IPS DF 4.7 (cell line): ENCODE measurements at regions not wholly inside any gene's neighbourhood (a gene's known extent, or its start where the extent isn't known, plus 50 kb on each side); places are given as distances from the start of the nearest gene placed in this dataset.

ENCODE experiments used
- DNase-seq: peaks from one replicate; pipeline ENCODE4 v3.0.0-alpha.2; 2013; ENCODE audit warnings: low spot score; ENCODE audit errors: extremely low read depth

DNA sequence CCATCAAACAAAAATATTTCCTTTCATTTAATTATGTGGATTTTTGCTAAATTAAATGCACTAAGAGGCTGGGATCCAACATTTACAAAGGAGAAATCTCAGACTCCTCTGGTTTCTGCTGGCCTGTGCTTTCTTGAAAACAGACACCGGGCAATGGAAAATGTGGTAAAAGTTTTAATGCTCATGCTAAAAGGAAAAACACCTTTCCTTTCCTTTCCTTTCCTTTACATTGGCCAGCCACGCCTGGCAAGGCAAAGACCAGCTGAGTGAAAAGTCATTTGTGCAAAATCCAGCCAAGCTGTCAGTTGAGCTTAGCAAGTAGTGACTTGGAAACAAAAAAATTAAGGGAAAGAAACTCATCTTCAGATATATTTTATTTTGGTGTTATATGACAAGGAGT is 240.3 kb downstream of the LACC1 start:
- DNase-seq, result no peak

DNA sequence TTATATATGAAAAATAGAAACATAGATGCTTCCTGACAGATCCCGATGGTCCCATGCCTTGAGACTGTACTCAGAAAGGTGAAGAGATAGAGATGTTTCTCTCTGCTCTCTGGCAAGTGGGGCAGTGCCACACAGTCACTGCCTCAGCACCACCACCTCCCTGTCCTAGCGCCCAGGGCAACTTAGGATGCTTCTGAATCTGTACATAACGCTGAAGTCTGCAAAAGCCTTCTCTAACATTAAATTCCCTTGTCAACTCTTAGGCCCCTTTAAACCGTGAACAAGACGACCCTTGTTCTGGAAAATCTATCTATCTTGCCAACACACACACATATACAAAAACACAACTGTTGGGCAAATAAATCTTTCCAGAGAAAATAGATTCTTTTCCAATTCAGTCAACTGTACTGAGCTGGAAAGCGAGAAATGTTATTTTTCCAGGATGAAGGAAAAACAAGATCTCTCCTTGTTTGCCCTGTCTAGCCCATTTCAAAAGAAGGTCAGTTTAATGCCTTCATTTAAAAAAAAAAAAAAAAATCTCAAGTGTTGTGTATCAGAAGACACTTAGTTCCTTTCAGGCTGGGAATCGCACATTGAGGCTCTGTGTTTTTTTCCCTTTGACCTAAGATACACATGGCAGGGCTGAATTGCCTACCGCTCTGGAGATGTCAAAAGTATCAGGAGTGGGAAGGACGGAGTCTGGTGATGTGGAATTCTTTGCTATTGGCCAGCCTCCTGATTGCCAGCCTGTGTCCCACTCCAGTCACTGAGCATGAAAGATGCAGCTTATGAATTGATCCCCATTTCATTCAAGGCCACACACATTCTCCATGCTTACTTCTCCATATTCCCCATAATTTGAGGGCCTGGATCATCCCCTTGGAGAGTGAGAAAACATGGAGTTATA is 241.4 kb downstream of the LACC1 start:
- DNase-seq, result no peak

DNA sequence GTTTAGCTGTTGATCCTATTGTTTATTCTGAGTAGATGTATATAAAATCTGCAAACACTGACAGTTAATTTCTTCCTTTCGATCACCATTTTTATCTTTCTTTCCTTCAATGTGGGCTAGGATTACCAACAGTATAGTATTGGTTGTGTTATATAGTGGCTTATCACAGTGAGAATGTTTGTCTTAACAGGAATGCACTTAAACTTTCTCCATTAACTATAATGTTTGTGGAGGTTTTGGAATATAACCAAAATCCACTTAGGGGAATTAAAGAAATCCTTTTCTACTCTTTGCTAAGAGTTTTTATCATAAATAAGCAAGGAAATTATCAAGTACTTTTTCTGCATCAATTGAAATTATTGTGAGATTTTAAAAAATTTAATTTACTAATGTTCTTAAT is 244.6 kb downstream of the LACC1 start:
- DNase-seq, result no peak

DNA sequence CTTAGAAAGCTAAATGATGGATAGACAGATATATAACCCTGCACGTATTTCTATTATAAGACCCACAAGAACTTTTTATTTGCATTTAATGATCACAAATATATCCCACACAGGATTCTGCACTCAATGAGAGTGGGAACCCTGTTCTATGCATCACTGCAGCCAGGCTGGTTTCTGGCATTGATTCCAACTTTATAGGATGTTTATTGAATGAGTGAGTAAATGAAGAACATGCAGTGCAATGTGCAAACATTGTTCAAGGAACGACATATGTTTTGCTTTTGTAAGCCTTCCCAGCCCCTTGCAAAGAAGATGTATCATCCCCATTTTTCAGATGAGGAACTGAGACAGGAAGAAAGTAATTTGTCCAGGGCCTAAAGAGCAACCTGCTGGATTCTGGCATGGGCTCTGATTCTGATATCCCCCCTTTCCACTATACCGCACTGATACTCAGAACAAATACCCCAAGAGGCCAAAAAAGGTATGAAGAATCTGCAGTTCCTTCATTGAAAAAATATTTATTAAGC is 246.3 kb downstream of the LACC1 start:
- DNase-seq, result no peak

DNA sequence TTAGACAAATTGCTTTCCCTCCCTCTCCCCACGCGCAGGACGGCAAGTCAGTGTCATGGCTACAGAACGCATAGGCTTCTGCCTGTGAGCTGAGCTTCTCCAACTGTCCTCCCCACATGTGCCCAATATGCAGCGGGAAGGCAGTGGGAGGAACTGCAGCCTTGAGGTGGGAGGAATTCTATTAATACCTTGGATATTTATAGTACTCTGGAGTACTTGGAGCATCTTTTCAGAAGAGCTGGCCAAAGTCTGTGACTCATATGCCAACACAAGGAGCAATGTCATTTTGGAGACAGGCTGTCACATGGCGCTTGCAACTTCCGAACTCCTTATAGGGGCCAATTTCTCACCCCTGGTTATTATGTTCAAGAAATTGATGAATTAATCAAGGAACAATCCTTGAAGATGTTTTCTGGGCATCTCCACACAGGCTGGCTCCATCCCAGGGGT is 245.0 kb upstream of the SERP2 start:
- no peak for DNase-seq

DNA sequence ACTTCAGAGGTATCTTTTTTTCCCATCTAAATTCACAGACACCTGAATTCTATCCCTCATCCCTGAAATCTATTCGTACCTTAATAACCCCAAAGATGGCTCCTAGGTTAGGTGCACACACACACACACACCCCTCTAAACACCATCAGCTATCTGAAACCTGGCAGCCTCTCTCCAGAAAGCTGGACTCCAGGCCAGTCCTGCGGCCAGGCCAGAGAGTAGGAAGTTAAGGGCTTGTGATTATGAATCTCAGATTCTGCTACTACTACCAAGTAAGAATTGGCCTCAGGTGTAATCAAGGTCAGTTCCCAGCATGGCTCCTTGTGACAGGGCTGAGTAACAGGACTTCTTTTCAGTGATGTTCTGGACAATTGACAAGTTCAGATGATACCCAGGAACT is 244.2 kb upstream of the SERP2 start:
- no peak for DNase-seq

DNA sequence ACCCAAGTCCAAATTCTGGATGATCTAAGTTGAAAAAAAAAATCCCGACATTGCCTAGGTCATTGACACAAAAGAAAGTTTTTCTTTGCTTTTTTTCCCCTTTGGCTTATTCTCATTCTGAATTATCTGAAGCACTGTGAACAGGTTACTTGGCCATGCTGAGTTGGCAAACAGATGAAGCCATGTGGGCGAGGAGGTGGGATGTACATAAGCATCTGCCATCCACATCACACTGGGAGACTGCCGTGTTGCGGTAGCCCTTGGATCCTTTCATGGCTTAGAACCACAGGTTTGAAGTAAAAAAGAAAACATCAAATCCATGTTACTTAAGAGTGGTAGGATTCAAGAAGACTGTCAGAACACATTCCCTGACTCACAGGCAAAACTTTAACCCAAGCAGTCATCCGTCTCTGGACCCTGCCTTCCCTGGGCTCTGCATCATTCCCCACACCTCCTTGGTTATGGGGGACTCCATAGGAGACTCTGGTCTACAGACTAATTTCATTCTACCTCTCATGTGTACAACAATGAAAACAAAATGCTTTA is 242.5 kb upstream of the SERP2 start:
- DNase-seq, result no peak

DNA sequence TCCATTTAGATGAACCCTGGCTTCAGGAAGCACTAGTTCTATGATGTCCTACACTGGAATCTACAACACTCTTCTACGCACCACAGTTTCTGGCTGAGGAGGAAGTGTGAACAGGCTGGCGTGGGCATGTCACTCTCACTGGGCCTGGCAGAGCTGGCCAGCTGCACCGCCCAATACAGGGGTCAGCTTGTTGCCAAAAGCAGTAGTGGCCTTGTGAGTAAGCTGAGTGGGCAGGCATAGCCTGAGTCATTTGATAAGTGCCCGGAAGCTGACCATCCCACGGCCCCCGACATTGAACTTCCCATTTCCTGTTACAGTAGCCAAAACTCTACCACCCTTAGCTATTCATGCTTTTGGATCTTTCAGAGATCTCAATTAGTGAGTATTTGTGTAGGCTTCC is 240.9 kb upstream of the SERP2 start:
- DNase-seq, result no peak

DNA sequence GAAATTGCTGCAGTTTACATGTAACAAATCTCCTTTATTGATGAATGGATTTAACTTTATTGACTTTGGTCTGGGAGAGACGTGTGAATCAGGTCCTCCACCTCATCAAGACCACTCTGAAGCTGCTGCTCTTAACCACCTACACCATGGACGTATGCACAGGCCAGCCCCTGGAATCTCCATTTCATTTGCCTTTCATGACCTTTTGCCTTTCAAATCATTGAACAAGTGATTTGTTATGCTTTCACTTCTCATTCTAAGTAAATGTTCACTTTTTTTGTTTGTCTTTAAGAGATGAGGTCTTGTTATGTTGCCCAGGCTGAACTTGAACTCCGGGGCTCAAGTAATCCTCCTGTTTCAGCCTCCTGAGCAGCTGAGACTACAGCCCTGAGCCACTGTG is 240.0 kb upstream of the SERP2 start:
- DNase-seq, result no peak

DNA sequence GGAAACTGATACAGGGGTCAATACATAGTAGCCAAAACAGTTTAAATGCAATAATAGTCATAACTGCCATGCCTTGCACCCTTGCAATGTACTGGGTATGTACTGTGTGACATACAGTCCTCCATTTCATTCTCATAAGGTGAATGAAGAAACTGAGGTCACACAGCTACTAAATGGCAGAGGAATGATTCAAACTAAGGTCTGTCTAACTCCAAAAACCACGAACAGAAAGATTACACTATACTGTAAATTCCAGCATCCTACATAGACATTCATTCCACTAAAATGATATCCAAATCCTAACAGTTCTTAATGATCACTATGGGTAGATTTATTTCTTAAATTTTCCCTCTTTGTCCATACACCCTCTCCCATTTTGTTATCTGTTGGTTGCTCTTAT is 238.1 kb upstream of the SERP2 start:
- no peak for DNase-seq

DNA sequence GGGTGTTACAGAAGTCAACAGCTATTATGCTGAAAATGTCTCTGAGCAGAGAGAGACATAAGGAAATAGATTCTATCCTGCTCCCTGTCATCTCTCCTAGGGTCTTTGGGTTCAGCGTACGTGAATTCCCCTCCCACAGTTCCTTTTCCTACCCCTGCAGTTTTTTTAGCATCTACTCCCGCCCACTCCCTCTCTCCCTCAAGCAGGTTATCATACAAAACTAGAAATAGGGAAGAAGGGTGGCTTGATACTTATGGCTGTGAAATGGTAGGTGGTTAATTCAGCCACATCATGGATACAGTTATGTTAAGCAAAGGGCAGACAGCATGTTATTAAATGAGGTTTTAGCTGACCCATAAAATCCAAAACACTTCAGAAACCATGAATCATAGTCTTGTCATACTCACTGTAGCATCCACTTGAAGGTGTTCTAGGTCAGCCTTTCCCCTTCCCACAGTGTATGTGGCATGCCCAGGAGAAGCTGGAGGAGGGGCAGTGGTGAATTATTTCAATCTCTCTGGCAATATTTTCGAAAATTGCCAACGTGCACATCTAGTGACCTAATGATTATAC is 236.8 kb upstream of the SERP2 start:
- no peak for DNase-seq

DNA sequence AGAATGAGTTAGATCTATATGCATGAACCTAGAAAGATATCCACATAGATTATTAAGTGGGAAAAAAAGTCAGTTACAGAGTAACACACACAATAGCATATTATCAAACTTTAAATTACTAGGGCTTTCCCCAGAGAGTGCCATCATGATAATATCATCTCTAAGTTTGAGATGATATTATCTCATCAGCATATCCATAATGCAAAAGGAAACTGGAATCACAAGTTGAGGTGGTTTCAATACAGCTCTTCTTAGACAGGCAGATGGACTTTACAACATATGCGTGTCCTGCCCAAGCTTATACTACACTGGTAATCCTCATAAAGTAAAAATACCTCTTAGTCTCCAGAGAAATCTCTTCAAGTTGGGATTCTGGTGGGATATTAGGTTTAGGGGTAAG is 236.2 kb upstream of the SERP2 start:
- DNase-seq, result no peak

DNA sequence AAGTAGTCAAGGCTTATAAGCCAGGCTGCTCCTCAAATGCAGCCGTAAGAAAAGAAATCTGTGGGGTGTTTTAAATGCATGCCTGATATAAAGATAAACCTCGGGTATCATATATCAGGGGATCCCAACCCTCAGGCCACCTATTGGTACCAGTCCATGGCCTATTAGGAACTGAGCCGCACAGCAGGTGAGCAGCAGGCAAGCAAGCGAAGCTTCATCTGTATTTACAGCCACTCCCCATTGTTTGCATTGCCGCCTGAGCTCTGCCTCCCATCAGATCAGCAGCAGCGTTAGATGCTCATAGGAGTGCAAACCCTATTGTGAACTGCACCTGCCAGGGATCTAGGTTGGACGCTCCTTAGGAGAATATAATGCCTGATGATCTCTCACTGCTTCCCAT is 233.5 kb upstream of the SERP2 start:
- DNase-seq, result no peak

DNA sequence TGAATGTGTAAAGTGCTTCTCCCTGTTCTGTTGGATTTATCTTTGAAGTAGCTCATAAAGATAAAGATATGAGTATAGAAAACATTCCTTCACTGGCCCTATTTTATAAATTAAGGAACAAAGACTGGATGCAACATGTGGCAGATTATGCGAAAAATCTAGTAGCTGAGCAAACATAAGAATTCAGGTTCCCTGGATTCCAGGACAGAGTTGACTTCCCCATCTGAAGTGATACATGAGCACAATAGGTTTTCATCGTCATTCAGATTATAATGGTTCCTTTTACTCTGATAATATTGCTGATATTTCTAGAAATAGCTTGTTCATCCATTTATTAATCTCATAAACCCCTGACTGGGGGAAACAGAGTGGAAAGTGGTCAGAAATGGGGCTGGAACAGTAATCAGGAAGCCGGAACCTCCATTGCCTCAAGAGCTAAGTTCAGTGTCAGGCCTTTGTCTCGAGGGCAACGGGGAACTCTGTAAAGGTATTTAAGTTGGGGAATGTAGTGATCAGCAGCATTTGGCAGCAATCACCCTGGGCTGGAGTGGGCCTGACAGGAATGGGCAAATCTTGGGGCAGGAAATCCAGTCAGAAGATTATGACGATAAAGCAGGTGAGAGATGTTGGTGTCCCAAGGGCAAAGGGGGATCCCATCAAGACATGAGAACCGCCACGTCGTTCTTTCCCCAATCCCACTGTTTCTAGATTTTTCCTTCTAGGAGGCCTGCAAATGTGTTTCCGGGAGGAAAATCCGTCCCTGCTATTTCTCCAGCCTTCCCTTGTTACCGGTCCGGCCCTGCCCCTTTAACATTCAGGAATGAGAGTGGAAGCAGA is 232.5 kb upstream of the SERP2 start:
- no peak for DNase-seq

DNA sequence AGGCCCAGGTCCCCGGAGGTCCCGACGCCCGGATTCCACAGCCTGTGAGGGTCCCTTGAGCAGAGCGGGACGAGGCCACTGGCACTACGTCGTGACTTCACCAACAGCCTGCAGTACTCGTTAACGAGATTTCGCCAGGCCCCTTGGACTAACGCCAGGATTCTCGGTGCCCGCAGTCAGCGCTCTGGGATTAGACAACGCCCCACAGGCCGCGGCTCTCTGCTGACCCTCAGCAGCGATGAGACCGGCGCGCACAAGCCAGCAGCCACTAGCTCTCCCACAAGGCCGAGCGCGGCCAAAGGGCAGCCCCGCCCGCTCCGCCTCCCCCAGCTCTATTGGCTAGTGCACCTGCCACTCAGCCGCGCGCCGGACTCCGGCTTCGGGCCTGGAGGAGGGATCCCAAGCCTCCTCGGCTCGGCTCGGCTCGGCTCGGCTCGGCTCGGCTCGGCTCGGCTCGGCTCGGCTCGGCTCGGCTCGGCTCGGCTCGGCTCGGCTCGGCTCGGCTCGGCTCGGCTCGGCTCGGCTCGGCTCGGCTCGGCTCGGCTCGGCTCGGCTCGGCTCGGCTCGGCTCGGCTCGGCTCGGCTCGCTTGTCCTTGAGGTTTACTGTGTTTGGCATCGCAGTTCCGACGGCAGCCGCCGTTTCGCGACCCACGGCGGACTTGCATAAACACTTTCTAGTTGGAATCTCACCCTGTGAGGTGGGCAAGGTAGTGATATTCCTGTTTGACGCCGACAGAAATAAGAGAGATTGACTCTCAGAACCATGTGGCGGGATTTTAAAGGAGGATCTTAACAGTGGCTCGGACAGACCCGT is 231.7 kb upstream of the SERP2 start:
- DNase-seq, result no peak

DNA sequence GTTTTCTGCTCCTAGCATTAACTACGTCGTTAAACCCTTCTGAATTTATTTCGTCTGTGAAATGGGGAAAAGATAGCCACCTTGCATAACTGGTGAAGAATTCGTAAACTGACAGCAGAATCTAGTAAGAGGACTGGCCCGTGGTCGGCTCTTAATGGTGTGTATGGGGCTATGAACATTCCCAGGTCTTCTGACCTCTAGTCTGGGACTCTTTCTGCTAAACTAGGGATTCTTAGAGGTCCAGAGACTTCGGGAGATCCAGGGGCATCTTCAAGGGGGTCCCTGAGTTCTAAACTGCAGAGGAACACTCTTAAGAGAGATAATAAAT is 231.1 kb upstream of the SERP2 start:
- no peak for DNase-seq

DNA sequence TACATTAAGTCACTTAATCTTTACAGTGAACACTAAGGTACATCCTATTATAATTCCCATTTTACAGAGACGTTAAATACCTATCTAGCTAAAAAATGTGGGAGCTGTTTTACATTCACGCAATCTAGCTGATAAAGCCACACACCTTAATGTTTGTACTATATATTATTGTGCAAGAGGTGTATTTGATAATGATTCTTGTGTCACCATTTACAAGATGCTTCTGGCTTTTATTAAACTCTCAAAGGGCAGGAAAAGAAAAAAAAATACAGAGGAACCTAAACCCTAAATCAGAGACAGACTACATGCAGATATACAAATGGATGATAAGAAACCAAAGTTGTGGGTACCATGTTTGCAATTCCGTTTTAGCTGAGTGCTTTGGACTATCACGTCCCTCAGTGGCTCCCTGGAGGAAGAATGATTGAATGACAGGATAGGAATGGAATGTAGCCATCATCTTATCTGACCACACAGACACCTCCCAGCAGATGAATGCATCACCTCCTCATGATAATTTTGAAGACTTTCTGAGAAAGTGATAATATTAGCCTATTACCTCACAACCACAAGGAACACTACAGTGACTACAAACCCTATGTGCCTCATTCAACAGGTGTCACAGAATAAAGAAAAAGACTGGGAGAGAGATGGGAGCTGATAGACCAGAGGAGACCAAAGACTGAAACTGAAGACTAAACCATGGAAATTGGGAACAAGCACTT is 230.5 kb upstream of the SERP2 start:
- DNase-seq, result no peak

DNA sequence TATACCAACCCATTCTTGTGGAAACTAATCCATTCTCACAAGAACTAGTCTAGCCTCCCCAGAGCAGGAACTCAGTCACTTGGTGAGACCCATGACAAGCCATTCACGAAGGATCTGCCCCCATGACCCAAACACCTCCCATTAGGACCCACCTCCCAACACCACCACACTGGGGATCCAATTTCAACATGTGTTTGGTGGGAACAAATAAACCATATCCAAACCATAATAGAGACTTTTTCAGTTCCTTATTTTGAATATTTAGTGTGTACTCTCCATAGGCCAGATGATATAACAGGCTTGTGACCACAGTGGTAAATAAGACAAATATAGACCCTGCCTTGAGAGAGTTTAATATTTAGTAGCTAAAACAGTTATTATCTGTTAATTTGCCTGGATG is 227.5 kb upstream of the SERP2 start:
- no peak for DNase-seq

DNA sequence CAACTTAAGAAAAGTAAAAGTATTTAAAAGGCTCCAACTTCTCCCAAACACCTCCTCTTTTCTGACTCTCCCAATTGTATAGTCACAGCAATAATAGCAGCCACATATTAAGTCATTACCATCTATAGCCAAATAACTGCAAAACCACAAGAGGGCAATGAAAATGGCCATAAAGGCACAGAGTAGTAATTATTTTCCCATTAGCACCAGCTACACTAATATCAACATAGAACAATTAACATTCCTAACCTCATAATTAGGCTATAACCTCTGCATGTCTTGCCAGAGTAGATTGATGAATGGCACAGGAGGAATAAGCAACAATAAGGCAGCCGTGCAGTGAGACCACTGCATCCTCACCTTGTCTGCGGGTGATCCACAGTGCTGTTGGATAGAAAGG is 226.4 kb upstream of the SERP2 start:
- DNase-seq, result no peak

DNA sequence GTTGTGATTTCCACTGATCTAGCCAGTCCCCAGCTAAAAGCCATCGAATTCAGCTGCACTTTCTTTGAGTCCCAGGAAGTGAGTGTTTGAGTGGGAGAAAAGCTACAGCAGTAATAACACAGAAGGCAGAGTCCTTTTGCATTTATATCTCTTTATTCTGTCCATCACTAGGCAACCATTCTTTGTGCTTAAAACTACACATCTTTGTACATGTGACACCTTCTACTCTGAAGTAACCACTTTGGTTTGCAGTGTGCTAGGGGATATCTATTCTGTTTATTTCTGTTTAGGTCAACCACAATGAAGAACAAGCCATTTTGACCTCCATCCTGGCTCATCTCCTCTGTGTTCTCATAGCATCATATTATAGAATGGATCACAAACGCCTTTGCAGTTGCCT is 226.0 kb upstream of the SERP2 start:
- DNase-seq, result no peak
